HG02798 (cell line): ENCODE measurements at regions not wholly inside any gene's neighbourhood (a gene's known extent, or its start where the extent isn't known, plus 50 kb on each side); places are given as distances from the start of the nearest gene placed in this dataset.
"Not testable (repeated sequence)": the region's sequence is repeated elsewhere in the genome, so short reads cannot be mapped to it uniquely, and the experiment has no call there.

Experiments used
- ATAC-seq: cut with Tn5 transposase; IDR thresholded peaks from one replicate; pipeline ENCODE4 v1.9.1; 2021; ENCODE audit warnings: mild to moderate bottlenecking; ENCODE audit not compliant: unreplicated experiment, poor library complexity

- ATAC-seq, result no peak
Observed at GRCh38 chr20:4325548-4326187, 76.6 kb upstream of the ADRA1D start.

- ATAC-seq, result no peak
Observed at GRCh38 chr20:4324611-4325243, 75.6 kb upstream of the ADRA1D start.

- no peak for ATAC-seq
Observed at GRCh38 chr20:4322499-4322898, 73.4 kb upstream of the ADRA1D start.

GRCh38 chr20:4320291-4320690, 71.2 kb upstream of the ADRA1D start:
- ATAC-seq, result no peak

- no peak for ATAC-seq
Observed at GRCh38 chr20:4318891-4319290, 69.8 kb upstream of the ADRA1D start.

- not testable (repeated sequence) for ATAC-seq
Observed at GRCh38 chr20:4310616-4311015, 61.5 kb upstream of the ADRA1D start.

GRCh38 chr20:4306206-4306605, 57.1 kb upstream of the ADRA1D start:
- no peak for ATAC-seq

GRCh38 chr20:4305091-4305490, 56.0 kb upstream of the ADRA1D start:
- ATAC-seq, result no peak

- no peak for ATAC-seq
Observed at GRCh38 chr20:4304601-4305000, 55.5 kb upstream of the ADRA1D start.

- no peak for ATAC-seq
Observed at GRCh38 chr20:4303136-4303535, 54.0 kb upstream of the ADRA1D start.

- ATAC-seq, result no peak
Observed at GRCh38 chr20:4300921-4301320, 51.8 kb upstream of the ADRA1D start.

GRCh38 chr20:4300401-4300800, 51.3 kb upstream of the ADRA1D start:
- ATAC-seq, result no peak

- no peak for ATAC-seq
Observed at GRCh38 chr20:4299773-4300172, 50.7 kb upstream of the ADRA1D start.

GRCh38 chr20:4299216-4299615, 50.1 kb upstream of the ADRA1D start:
- ATAC-seq, result no peak
